Lower lobe of right lung (tissue), 2 donors: ENCODE measurements at regions not wholly inside any gene's neighbourhood (a gene's known extent, or its start where the extent isn't known, plus 50 kb on each side); places are given as distances from the start of the nearest gene placed in this dataset.

ENCODE experiments used
- ATAC-seq, 2 donors: fragments of 200-7000 bp; cut with Tn5 transposase; one replicate each; pipeline ENCODE4 v1.9.1; 2020 to 2022; ENCODE audit warnings: mild to moderate bottlenecking in 2 of 2, moderate library complexity in 2 of 2
- DNase-seq: peaks from one replicate; pipeline ENCODE4 v3.0.0-alpha.2; 2020
- H3K27ac ChIP-seq: fragments of 200-600 bp; one replicate; pipeline ENCODE4 v1.8.0; 2022
- H3K27me3 ChIP-seq: fragments of 200-600 bp; one replicate; pipeline ENCODE4 v1.8.0; 2022; ENCODE audit warnings: low read depth
- H3K36me3 ChIP-seq: fragments of 200-600 bp; one replicate; pipeline ENCODE4 v1.8.0; 2022; ENCODE audit warnings: mild to moderate bottlenecking
- H3K4me1 ChIP-seq: fragments of 200-600 bp; one replicate; pipeline ENCODE4 v1.8.0; 2022
- H3K4me3 ChIP-seq: fragments of 200-600 bp; one replicate; pipeline ENCODE4 v1.8.0; 2022; ENCODE audit warnings: mild to moderate bottlenecking
- H3K9me3 ChIP-seq: fragments of 200-600 bp; one replicate; pipeline ENCODE4 v1.8.0; 2022
- CTCF ChIP-seq: fragments of 200-600 bp; IDR thresholded peaks from one replicate; pipeline ENCODE4 v1.8.0; 2022; ENCODE audit warnings: antibody characterized with exemption, mild to moderate bottlenecking
- intact Hi-C: fragments of 100-400 bp; cut with DNase I; formaldehyde crosslinking; loops from one replicate; pipeline ENCODE4 v1.11.0; 2022
- donor health status: DM: no; HTN: yes; CAD: no; lungs with severe emphysema.

GRCh38 chr12:59122784-59123183 is 202.5 kb upstream of the LRIG3 start:
- Histone ChIP-seq H3K27ac (no peak overlapping the region), H3K36me3 (no peaks in the 10 kb centered on the region), H3K4me3 (no peak overlapping the region), H3K4me1 (no peaks in the 10 kb centered on the region), H3K27me3 (no peaks in the 10 kb centered on the region), H3K9me3 (no peaks in the 10 kb centered on the region)
- ATAC-seq (no peak), DNase-seq (no peak)
- TF ChIP-seq CTCF = no peak
- intact Hi-C loops = no loop called here

- intact Hi-C loops = no loop called here
- Histone ChIP-seq H3K27ac (no peak overlapping the region), H3K9me3 (no peaks in the 10 kb centered on the region), H3K4me3 (no peak overlapping the region), H3K27me3 (no peaks in the 10 kb centered on the region), H3K4me1 (no peaks in the 10 kb centered on the region), H3K36me3 (no peaks in the 10 kb centered on the region)
- DNase-seq (no peak), ATAC-seq (no peak)
- TF ChIP-seq CTCF = no peak
Measured at GRCh38 chr12:59121451-59121850, 201.1 kb upstream of the LRIG3 start.

GRCh38 chr12:59119676-59120075 is 199.4 kb upstream of the LRIG3 start:
- intact Hi-C loops = no loop called here
- Histone ChIP-seq H3K27me3 (no peaks in the 10 kb centered on the region), H3K9me3 (no peaks in the 10 kb centered on the region), H3K27ac (no peak overlapping the region), H3K36me3 (no peaks in the 10 kb centered on the region), H3K4me3 (no peak overlapping the region), H3K4me1 (no peaks in the 10 kb centered on the region)
- ATAC-seq (no peak), DNase-seq (no peak)
- no peak for TF ChIP-seq CTCF

GRCh38 chr12:59118356-59118755 is 198.1 kb upstream of the LRIG3 start:
- ATAC-seq (no peak), DNase-seq (no peak)
- Histone ChIP-seq H3K27me3 (no peaks in the 10 kb centered on the region), H3K4me1 (peaks cover 7% of the 10 kb centered on the region), H3K36me3 (no peaks in the 10 kb centered on the region), H3K27ac (no peak overlapping the region), H3K9me3 (no peaks in the 10 kb centered on the region), H3K4me3 (no peak overlapping the region)
- intact Hi-C loops = no loop called here
- TF ChIP-seq CTCF = no peak

GRCh38 chr12:59115995-59116394 is 195.7 kb upstream of the LRIG3 start:
- intact Hi-C loops = no loop called here
- H3K27me3 ChIP-seq = no peaks in the 10 kb centered on the region
- no peak for DNase-seq
- no peaks in the 10 kb centered on the region for H3K9me3 ChIP-seq
- H3K36me3 ChIP-seq = no peaks in the 10 kb centered on the region
- H3K27ac ChIP-seq = no peak overlapping the region
- no peak overlapping the region for H3K4me3 ChIP-seq
- TF ChIP-seq CTCF = no peak
- ATAC-seq = no peak
- H3K4me1 ChIP-seq = peaks cover 7% of the 10 kb centered on the region

GRCh38 chr12:59115526-59115925 is 195.2 kb upstream of the LRIG3 start:
- Histone ChIP-seq H3K27ac (no peak overlapping the region), H3K36me3 (no peaks in the 10 kb centered on the region)

More at GRCh38 chr12:59115526-59115925, 195.2 kb upstream of the LRIG3 start:
- ATAC-seq (no peak), DNase-seq (no peak)
- TF ChIP-seq CTCF = no peak
- Histone ChIP-seq H3K9me3 (no peaks in the 10 kb centered on the region), H3K4me1 (peaks cover 7% of the 10 kb centered on the region), H3K27me3 (no peaks in the 10 kb centered on the region), H3K4me3 (no peak overlapping the region)
- intact Hi-C loops = no loop called here
